GM12878 (cell line): ENCODE measurements at regions not wholly inside any gene's neighbourhood (a gene's known extent, or its start where the extent isn't known, plus 50 kb on each side); places are given as distances from the start of the nearest gene placed in this dataset.

ENCODE experiments used
- ATAC-seq: fragments of 200-7000 bp; cut with Tn5 transposase; 3 replicates; pipeline ENCODE4 v1.9.1; 2020; ENCODE audit warnings: mild to moderate bottlenecking, moderate library complexity
- BruUV-seq: library from RNA; stranded (reverse); fragments of 400-500 nt; replicated peaks from 2 replicates; lab custom pipeline; 2021; lab: Mats Ljungman, UMichigan
- CTCF ChIA-PET: fragments of 300-600 bp; sonication (Branson Sonifier 250); formaldehyde crosslinking; extraction: SDS; loops from one replicate; lab custom pipeline; 2021; ENCODE audit warnings: inconsistent platforms; lab: Yijun Ruan, JAX
- POLR2A ChIA-PET: fragments of 350-600 bp; formaldehyde crosslinking; extraction: SDS; loops from one replicate; lab custom pipeline; 2021; ENCODE audit warnings: inconsistent platforms; lab: Charles Lee
- RAD21 ChIA-PET: fragments of 300-600 bp; sonication (Branson Sonifier 250); formaldehyde crosslinking; loops from one replicate; lab custom pipeline; 2023; ENCODE audit warnings: antibody characterized with exemption; ENCODE audit not compliant: unreplicated experiment; lab: Charles Lee
- SMC1A ChIA-PET: fragments of 300-600 bp; sonication (Branson Sonifier 250); formaldehyde crosslinking; loops from one replicate; lab custom pipeline; 2023; ENCODE audit not compliant: unreplicated experiment, uncharacterized antibody; lab: Charles Lee
- DNase-seq: peaks from one replicate; pipeline ENCODE4 v3.0.0-alpha.2; 2011; ENCODE audit warnings: low read depth, low spot score
- FAIRE-seq: peaks from 3 replicates; lab custom pipeline; 2011; peaks lifted over from hg19 to GRCh38; lab: Jason Lieb, UNC
- H2AFZ ChIP-seq: 2 replicates; pipeline ENCODE4 v1.6.0; 2011; ENCODE audit warnings: low read depth, low read length, control low read depth; ENCODE audit not compliant: control insufficient read depth
- H3K27ac ChIP-seq: 2 replicates; pipeline ENCODE4 v1.5.1; 2011; ENCODE audit warnings: control low read depth; ENCODE audit not compliant: control insufficient read depth, insufficient read depth
- H3K27me3 ChIP-seq, 2 experiments: replicated peaks in 1 of 2; 2 replicates each; pipeline versions ENCODE4 v1.6.0 to v1.6.1; 2011; ENCODE audit warnings: low read length in 1 of 2; ENCODE audit not compliant: control insufficient read depth in 2 of 2, insufficient read depth in 2 of 2
- H3K36me3 ChIP-seq, 2 experiments: 2 replicates each; pipeline ENCODE4 v1.5.1; 2011; ENCODE audit warnings: low read length in 1 of 2; ENCODE audit not compliant: control insufficient read depth in 2 of 2, insufficient read depth in 2 of 2
- H3K4me1 ChIP-seq: 2 replicates; pipeline ENCODE4 v1.6.1; 2011; ENCODE audit warnings: mild to moderate bottlenecking, low read length, moderate library complexity, mixed read lengths; ENCODE audit not compliant: control insufficient read depth, insufficient read depth
- H3K4me2 ChIP-seq: 2 replicates; pipeline ENCODE4 v1.6.0; 2011; ENCODE audit warnings: control low read depth; ENCODE audit not compliant: control insufficient read depth, insufficient read depth
- H3K4me3 ChIP-seq: fragments of 200-600 bp; sonication (generic); 2 replicates; pipeline ENCODE4 v1.5.1; 2016
- H3K79me2 ChIP-seq: 2 replicates; pipeline ENCODE4 v1.6.0; 2011; ENCODE audit warnings: low read length; ENCODE audit not compliant: control insufficient read depth, insufficient read depth
- H3K9ac ChIP-seq: 2 replicates; pipeline ENCODE4 v1.8.0; 2011; ENCODE audit warnings: low read length, control low read depth, mixed read lengths; ENCODE audit not compliant: control insufficient read depth, insufficient read depth
- H3K9me3 ChIP-seq: replicated peaks from 3 replicates; pipeline ENCODE4 v1.5.1; 2011; ENCODE audit warnings: mild to moderate bottlenecking, low read length; ENCODE audit not compliant: control insufficient read depth, insufficient read depth
- H4K20me1 ChIP-seq: 2 replicates; pipeline ENCODE4 v1.6.0; 2011; ENCODE audit not compliant: control insufficient read depth, insufficient read depth
- ATF3 ChIP-seq: IDR thresholded peaks from 2 replicates; pipeline ENCODE4 v1.6.1; 2011; ENCODE audit warnings: low read depth, mild to moderate bottlenecking, low read length, moderate library complexity, borderline replicate concordance; ENCODE audit errors: extremely low read depth
- BRCA1 ChIP-seq: IDR thresholded peaks from 2 replicates; pipeline ENCODE4 v1.6.1; 2011; ENCODE audit warnings: low read depth, low read length, improper control_type of control experiment
- CHD2 ChIP-seq: IDR thresholded peaks from 2 replicates; pipeline ENCODE4 v1.6.1; 2011; ENCODE audit warnings: low read depth, low read length, improper control_type of control experiment, borderline replicate concordance
- E2F4 ChIP-seq: IDR thresholded peaks from 2 replicates; pipeline ENCODE4 v1.6.1; 2012; ENCODE audit warnings: low read depth, low read length, improper control_type of control experiment
- FOS ChIP-seq: IDR thresholded peaks from 3 replicates; pipeline ENCODE4 v1.6.1; 2011; ENCODE audit warnings: borderline replicate concordance; ENCODE audit not compliant: insufficient read length; ENCODE audit errors: extremely low read depth
- KDM1A ChIP-seq: fragments of 200-600 bp; sonication (generic); IDR thresholded peaks from 2 replicates; pipeline ENCODE4 v1.6.1; 2016; ENCODE audit warnings: borderline replicate concordance
- RBBP5 ChIP-seq: fragments of 200-600 bp; sonication (generic); conservative IDR thresholded peaks from 2 replicates; pipeline ENCODE4 v1.6.1; 2016
- REST ChIP-seq: IDR thresholded peaks from 2 replicates; pipeline ENCODE4 v1.6.1; 2012; ENCODE audit warnings: mild to moderate bottlenecking, low read depth, low read length
- RFX5 ChIP-seq: IDR thresholded peaks from 2 replicates; pipeline ENCODE4 v1.6.1; 2011; ENCODE audit warnings: low read depth, low read length, improper control_type of control experiment
- SREBF1 ChIP-seq: IDR thresholded peaks from 2 replicates; pipeline ENCODE4 v1.6.1; 2012; ENCODE audit warnings: mild to moderate bottlenecking, low read length
- ZZZ3 ChIP-seq: IDR thresholded peaks from 2 replicates; pipeline ENCODE4 v1.6.1; 2011; ENCODE audit warnings: low read depth; ENCODE audit not compliant: control insufficient read depth, insufficient read length
- WGBS: methylation state at CpG from one replicate; pipeline ENCODE4 v1.1.6; 2016; ENCODE audit warnings: low lambda C conversion rate; ENCODE audit not compliant: insufficient replicate concordance, insufficient coverage; ENCODE audit errors: missing lambda C conversion rate; 5-methylcytosine and 5-hydroxymethylcytosine counted together
- in situ Hi-C: fragments of 300-500 bp; cut with MboI; formaldehyde crosslinking; loops from 9 replicates; pipeline ENCODE4 v1.14.3; 2018; ENCODE audit warnings: mixed read lengths
- intact Hi-C: fragments of 100-400 bp; cut with micrococcal nuclease; formaldehyde crosslinking; loops from one replicate; pipeline ENCODE4 v1.14.2; 2022; ENCODE audit not compliant: unreplicated experiment

GRCh38 chr14:27686137-27686536, 1080.5 kb upstream of the FOXG1 start (continued):
- no peak for TF ChIP-seq FOS
- no peak for TF ChIP-seq ZZZ3
- no peak for TF ChIP-seq REST
- TF ChIP-seq E2F4 = no peak
- no peak for TF ChIP-seq SREBF1
- TF ChIP-seq RBBP5 = no peak

- Histone ChIP-seq H3K4me2 (no peak overlapping the region), H3K27me3 (no peaks in the 10 kb centered on the region), H3K4me3 (no peak overlapping the region), H2AFZ (no peak overlapping the region), H3K27ac (no peak overlapping the region), H3K79me2 (no peaks in the 10 kb centered on the region), H4K20me1 (no peaks in the 10 kb centered on the region), H3K9me3 (no peaks in the 10 kb centered on the region; the same call in 2 of the 3 replicates), H3K36me3 (no peaks in the 10 kb centered on the region), H3K9ac (no peak overlapping the region), H3K4me1 (no peaks in the 10 kb centered on the region)
- 33% methylated on average over 8 of the region's 8 CpGs for WGBS
- intact Hi-C loops = no loop called here
- RAD21 ChIA-PET = no interaction called here
- TF ChIP-seq KDM1A = no peak
- no peak for TF ChIP-seq RFX5
- no peak for TF ChIP-seq BRCA1
- TF ChIP-seq ATF3 = no peak
- TF ChIP-seq CHD2 = no peak
- in situ Hi-C loops = no loop called here
- no TSS peak for BruUV-seq
- no peak for ATAC-seq
- SMC1A ChIA-PET = no interaction called here
- CTCF ChIA-PET = no interaction called here
- POLR2A ChIA-PET = no interaction called here
- DNase-seq = no peak
- no peak for FAIRE-seq
Observed at GRCh38 chr14:27688841-27689444, 1077.6 kb upstream of the FOXG1 start.
